Liver (tissue), 3 donors: ENCODE measurements at regions not wholly inside any gene's neighbourhood (a gene's known extent, or its start where the extent isn't known, plus 50 kb on each side); places are given as distances from the start of the nearest gene placed in this dataset.
"Not testable (repeated sequence)": the region's sequence is repeated elsewhere in the genome, so short reads cannot be mapped to it uniquely, and the experiment has no call there.

Experiments
- CTCF ChIP-seq: fragments of 150-350 bp; IDR thresholded peaks from 2 replicates; pipeline ENCODE4 v1.5.1; 2017; ENCODE audit warnings: improper control_type of control experiment, low read depth, low read length; ENCODE audit not compliant: missing input control
- EGR1 ChIP-seq, 2 donors: IDR thresholded peaks; 2 replicates each; pipeline ENCODE4 v1.6.1; 2016 to 2018; ENCODE audit warnings: antibody characterized with exemption in 2 of 2, low read depth in 2 of 2
- GABPA ChIP-seq, 2 donors: IDR thresholded peaks in 1 of 2; conservative IDR thresholded peaks in 1 of 2; 2 replicates each; pipeline ENCODE4 v1.6.1; 2016; ENCODE audit warnings: antibody characterized with exemption in 2 of 2, mild to moderate bottlenecking in 1 of 2, moderate library complexity in 1 of 2
- JUND ChIP-seq, 2 donors: IDR thresholded peaks; 2 replicates each; pipeline ENCODE4 v1.6.1; 2016; ENCODE audit warnings: antibody characterized with exemption in 2 of 2
- MAX ChIP-seq: IDR thresholded peaks from 2 replicates; pipeline ENCODE4 v1.6.1; 2016; ENCODE audit warnings: antibody characterized with exemption
- RXRA ChIP-seq, 2 donors: IDR thresholded peaks; 2 replicates each; pipeline ENCODE4 v1.6.1; 2017 to 2018; ENCODE audit warnings: antibody characterized with exemption in 2 of 2, mild to moderate bottlenecking in 1 of 2
- SP1 ChIP-seq: IDR thresholded peaks from 2 replicates; pipeline ENCODE4 v1.6.1; 2018; ENCODE audit warnings: antibody characterized with exemption, mild to moderate bottlenecking
- TAF1 ChIP-seq: conservative IDR thresholded peaks from 2 replicates; pipeline ENCODE4 v1.6.1; 2016; ENCODE audit warnings: antibody characterized with exemption, mild to moderate bottlenecking
- donor health status: healthy.
- donor health status: healthy.

- TF ChIP-seq CTCF; MAX; TAF1; JUND (IDR thresholded peaks at IDR 0.05); RXRA (IDR thresholded peaks at IDR 0.05); GABPA (IDR thresholded peaks at IDR 0.05 in 1 of 2, conservative IDR thresholded peaks at IDR 0.05 in 1 of 2); SP1; EGR1 (IDR thresholded peaks at IDR 0.05; ENCODE audit: low read depth in 2 of 2): not testable (repeated sequence)
Measured at GRCh38 chr5:20940786-20941185, 952.8 kb upstream of the CDH18 start.
